Fibroblast of mammary gland (primary cell): ENCODE measurements at regions not wholly inside any gene's neighbourhood (a gene's known extent, or its start where the extent isn't known, plus 50 kb on each side); places are given as distances from the start of the nearest gene placed in this dataset.

Experiments used
- DNase-seq: peaks from one replicate; pipeline ENCODE4 v3.0.0-alpha.2; 2010; ENCODE audit warnings: low read depth
- H3K4me3 ChIP-seq: 2 replicates; pipeline ENCODE4 v1.5.1; 2011; ENCODE audit warnings: low read depth, mild to moderate bottlenecking, low read length, moderate library complexity; ENCODE audit not compliant: control insufficient read depth
- TF ChIP-seq, protein P1 (sequence below): conservative IDR thresholded peaks from 2 replicates; pipeline ENCODE4 v1.5.1; 2011; ENCODE audit warnings: low read depth, low read length, inconsistent platforms; ENCODE audit not compliant: control insufficient read depth, insufficient read depth

DNA sequence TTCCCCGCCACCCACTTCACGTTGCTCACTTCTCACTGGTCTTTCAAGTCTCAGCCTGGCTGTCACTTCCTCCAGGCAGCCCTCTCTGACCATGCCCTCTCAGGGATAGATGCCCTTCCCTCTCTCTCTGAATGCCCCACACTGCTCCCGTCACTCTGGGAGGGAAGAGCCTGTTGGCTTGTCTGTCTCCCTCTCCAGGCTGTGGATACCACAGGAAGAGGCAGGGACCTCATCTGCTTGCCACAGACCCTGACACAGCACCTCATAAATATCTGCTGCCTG is 93.1 kb downstream of the OAT start:
- TF ChIP-seq, protein P1, sequence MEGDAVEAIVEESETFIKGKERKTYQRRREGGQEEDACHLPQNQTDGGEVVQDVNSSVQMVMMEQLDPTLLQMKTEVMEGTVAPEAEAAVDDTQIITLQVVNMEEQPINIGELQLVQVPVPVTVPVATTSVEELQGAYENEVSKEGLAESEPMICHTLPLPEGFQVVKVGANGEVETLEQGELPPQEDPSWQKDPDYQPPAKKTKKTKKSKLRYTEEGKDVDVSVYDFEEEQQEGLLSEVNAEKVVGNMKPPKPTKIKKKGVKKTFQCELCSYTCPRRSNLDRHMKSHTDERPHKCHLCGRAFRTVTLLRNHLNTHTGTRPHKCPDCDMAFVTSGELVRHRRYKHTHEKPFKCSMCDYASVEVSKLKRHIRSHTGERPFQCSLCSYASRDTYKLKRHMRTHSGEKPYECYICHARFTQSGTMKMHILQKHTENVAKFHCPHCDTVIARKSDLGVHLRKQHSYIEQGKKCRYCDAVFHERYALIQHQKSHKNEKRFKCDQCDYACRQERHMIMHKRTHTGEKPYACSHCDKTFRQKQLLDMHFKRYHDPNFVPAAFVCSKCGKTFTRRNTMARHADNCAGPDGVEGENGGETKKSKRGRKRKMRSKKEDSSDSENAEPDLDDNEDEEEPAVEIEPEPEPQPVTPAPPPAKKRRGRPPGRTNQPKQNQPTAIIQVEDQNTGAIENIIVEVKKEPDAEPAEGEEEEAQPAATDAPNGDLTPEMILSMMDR = no peak
- no peak overlapping the region for H3K4me3 ChIP-seq
- no peak for DNase-seq

DNA sequence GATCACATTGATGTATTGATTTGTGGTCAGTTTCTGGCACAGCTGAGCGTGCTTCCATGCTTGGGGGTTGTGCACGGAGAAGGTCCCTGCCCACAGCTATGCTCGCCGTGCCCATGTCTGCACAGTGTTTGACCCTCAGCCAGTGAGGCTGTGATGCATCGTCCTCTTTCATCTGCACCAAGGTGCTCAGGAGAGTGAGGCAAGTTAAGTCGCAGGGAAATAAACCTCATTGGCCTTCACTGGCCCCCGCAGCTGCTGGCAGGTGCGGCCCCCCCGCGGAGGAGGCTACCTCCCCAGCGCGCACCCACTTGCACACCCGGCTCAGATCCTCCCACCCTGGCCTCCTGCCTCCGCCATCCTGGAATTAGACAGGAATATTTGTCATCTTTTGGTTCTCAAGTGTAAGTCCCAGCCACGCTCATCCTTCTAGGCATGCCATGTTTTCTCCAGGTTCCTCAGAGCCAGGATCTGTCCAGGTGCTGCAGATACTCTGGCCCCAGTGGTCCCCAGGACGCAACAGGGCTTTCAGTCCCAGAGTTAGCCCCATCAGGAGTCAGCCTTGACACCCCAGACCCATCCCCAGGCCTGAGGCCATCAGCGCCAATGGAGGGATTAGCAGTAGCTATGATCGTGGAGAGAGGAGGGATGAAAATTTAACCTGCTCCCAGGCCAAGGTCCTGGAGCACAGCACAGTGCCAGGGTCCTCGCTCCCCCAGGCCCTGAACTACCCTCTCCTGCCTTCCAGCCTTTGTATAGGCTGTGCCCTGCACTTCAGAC is 93.7 kb downstream of the OAT start:
- no peak for DNase-seq
- TF ChIP-seq, protein P1 = no peak

DNA sequence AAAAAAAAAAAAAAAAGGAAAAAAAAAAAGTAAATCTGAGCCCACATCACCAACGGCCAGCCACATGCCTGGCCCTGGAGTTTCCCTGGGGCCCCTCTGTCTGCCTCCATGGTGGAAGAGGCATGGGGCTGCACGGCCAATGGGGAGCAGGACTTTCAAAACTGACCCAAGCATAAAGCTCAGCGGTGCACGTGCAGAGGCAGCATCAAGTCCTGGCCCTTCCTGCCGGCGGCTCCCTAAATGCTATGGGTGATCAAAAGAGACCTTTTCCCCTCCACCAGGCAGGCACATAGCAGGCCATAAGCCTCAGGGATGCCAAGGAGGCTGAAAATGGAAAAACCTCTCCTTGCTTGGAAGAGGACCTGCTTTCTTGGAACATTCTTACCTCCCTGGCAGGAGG is 94.3 kb downstream of the OAT start:
- TF ChIP-seq, protein P1 = no peak
- DNase-seq = no peak
- no peak overlapping the region for H3K4me3 ChIP-seq

More for the DNA sequence above, 93.7 kb downstream of the OAT start:
- no peak overlapping the region for H3K4me3 ChIP-seq

DNA sequence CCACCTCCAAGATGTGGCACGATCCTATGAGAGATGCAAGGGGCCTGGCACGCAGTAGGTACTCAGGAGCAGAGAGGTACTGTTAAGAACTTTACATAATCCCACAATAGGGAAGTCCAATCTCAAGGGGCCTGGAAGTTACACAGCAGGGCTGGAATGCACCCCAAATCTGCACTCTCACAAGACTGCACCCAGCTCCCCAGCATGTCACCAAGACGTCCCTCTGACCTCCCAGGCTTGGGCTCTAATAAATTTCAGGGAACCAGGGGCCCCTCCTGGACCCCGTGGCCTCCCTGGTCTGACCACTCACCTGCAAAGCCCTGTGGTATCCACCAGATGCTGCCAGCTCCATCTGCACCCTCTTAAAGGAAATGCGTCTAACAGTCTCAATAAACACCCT is 94.9 kb downstream of the OAT start:
- no peak overlapping the region for H3K4me3 ChIP-seq
- no peak for DNase-seq
- TF ChIP-seq, protein P1 = no peak

DNA sequence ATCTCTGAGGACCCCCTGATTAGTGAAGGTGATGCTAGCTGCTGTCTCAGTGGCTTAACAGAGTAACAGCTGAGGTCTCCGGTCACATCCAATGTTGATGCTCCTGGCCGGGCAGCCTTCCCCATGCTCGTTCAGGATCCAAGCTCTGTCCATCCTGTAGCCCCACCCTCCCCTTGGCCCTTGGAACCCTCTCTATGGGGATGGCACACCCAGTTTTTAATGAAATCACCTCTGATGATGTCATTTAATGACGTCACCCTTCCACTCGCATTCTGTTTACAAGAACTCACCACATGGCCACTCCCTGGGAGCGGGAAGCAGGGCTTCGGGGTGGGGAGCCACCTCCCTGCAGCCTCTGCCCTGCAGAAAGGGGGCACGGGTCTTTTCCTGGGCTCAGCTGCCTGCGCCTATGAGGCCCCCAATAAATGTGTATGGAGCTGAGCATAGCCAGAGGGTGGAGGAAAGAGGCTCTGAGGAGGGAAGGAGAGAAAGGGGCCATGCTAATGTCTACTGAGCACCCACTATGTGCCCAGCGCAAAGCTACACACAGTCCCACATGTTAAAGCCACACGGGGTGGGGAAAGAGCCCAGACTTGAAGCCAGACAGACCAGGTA is 95.5 kb downstream of the OAT start:
- no peak overlapping the region for H3K4me3 ChIP-seq
- TF ChIP-seq, protein P1 = no peak
- DNase-seq = peak; percentile 44

DNA sequence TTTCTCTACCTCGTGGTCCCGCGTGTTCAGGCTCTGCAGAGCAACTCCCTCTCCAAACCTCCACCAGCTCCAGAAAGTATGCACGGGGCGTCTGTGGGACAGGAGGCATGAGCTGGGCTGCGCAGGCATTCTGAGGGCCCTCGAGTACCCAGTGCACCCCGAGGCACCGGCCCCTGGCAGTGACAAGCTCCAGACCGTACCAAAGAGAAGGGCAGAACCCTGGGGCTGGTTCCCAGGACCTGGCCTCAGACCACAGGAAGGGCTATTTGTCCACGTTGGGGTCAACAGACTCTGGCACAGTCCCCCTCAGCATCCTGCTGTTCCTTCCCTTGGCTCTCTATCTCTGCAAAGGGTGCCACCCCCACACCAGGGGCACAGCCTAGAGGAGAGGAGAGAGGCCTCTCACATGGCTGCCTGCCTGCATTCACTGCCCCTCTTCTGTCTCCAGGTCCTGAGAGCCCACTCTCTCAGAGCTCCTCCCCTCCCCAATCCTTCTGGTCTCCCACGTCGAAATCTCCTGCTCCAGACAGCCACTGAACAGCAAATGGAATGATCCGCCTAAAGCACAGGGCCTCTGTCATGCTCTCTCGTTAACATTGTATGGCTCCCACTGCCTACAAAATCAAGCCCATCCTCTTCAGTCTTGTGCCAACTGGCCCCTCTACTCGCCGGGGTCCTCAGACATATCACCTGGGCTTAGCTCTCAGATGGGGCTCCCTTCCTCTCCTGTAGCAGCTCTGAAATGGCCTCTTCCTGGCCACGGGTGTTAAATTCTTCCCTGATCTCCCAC is 96.3 kb downstream of the OAT start:
- TF ChIP-seq, protein P1 = no peak
- no peak overlapping the region for H3K4me3 ChIP-seq
- no peak for DNase-seq
